Mucosa of stomach (tissue), 1 donor: ENCODE measurements at regions not wholly inside any gene's neighbourhood (a gene's known extent, or its start where the extent isn't known, plus 50 kb on each side); places are given as distances from the start of the nearest gene placed in this dataset.
"Not testable (repeated sequence)": the region's sequence is repeated elsewhere in the genome, so short reads cannot be mapped to it uniquely, and the experiment has no call there.

ENCODE experiments used
- H3K27me3 ChIP-seq: one replicate; pipeline ENCODE4 v1.7.0; 2013; ENCODE audit warnings: mild to moderate bottlenecking, low read length; ENCODE audit not compliant: control insufficient read depth, insufficient read depth
- H3K36me3 ChIP-seq: one replicate; pipeline ENCODE4 v1.7.0; 2013; ENCODE audit warnings: low read length; ENCODE audit not compliant: control insufficient read depth, insufficient read depth
- H3K4me1 ChIP-seq: one replicate; pipeline ENCODE4 v1.7.0; 2013; ENCODE audit warnings: mild to moderate bottlenecking, low read length; ENCODE audit not compliant: control insufficient read depth, insufficient read depth
- H3K4me3 ChIP-seq: one replicate; pipeline ENCODE4 v1.7.0; 2013; ENCODE audit warnings: low read length
- H3K9ac ChIP-seq: one replicate; pipeline ENCODE4 v1.7.0; 2013; ENCODE audit warnings: mild to moderate bottlenecking, low read length, moderate library complexity
- H3K9me3 ChIP-seq: one replicate; pipeline ENCODE4 v1.7.0; 2013; ENCODE audit warnings: mild to moderate bottlenecking, low read length, moderate library complexity; ENCODE audit not compliant: control insufficient read depth
- donor health status: Pancreatic carcinoma.

- Histone ChIP-seq H3K4me1 (no peaks in the 10 kb centered on the region), H3K4me3 (no peak overlapping the region), H3K36me3 (no peaks in the 10 kb centered on the region)
These were observed 171.6 kb downstream of the S1PR1 start for GRCh38 chr1:101408212-101409042.

GRCh38 chr1:101409102-101409501 lies 172.3 kb downstream of the S1PR1 start:
- no peaks in the 10 kb centered on the region for H3K27me3 ChIP-seq
- no peaks in the 10 kb centered on the region for H3K4me1 ChIP-seq
- H3K9me3 ChIP-seq = no peaks in the 10 kb centered on the region
- H3K4me3 ChIP-seq = no peak overlapping the region
- no peaks in the 10 kb centered on the region for H3K36me3 ChIP-seq
- H3K9ac ChIP-seq = no peak overlapping the region

More at GRCh38 chr1:101408212-101409042, 171.6 kb downstream of the S1PR1 start:
- Histone ChIP-seq H3K9me3 (no peaks in the 10 kb centered on the region), H3K27me3 (no peaks in the 10 kb centered on the region), H3K9ac (no peak overlapping the region)

GRCh38 chr1:101410048-101410878 lies 173.4 kb downstream of the S1PR1 start:
- Histone ChIP-seq H3K4me1 (no peaks in the 10 kb centered on the region), H3K9ac (no peak overlapping the region), H3K9me3 (no peaks in the 10 kb centered on the region), H3K36me3 (no peaks in the 10 kb centered on the region), H3K27me3 (no peaks in the 10 kb centered on the region), H3K4me3 (no peak overlapping the region)

GRCh38 chr1:101420406-101420805 lies 183.6 kb downstream of the S1PR1 start:
- Histone ChIP-seq H3K9me3 (no peaks in the 10 kb centered on the region), H3K27me3 (no peaks in the 10 kb centered on the region), H3K4me1 (no peaks in the 10 kb centered on the region), H3K4me3 (no peak overlapping the region), H3K9ac (no peak overlapping the region), H3K36me3 (no peaks in the 10 kb centered on the region)

- not testable (repeated sequence) for H3K27me3 ChIP-seq, H3K36me3 ChIP-seq, H3K4me1 ChIP-seq, H3K9me3 ChIP-seq, H3K9ac ChIP-seq, H3K4me3 ChIP-seq
These were observed 191.3 kb downstream of the S1PR1 start for GRCh38 chr1:101428083-101428482.

GRCh38 chr1:101428562-101428961 lies 191.7 kb downstream of the S1PR1 start:
- H3K27me3 ChIP-seq = no peaks in the 10 kb centered on the region
- H3K4me1 ChIP-seq = no peaks in the 10 kb centered on the region
- H3K9ac ChIP-seq = no peak overlapping the region
- no peak overlapping the region for H3K4me3 ChIP-seq
- no peaks in the 10 kb centered on the region for H3K9me3 ChIP-seq
- no peaks in the 10 kb centered on the region for H3K36me3 ChIP-seq

- Histone ChIP-seq H3K27me3 (no peaks in the 10 kb centered on the region), H3K9me3 (no peaks in the 10 kb centered on the region), H3K9ac (no peak overlapping the region), H3K4me3 (no peak overlapping the region), H3K36me3 (no peaks in the 10 kb centered on the region), H3K4me1 (no peaks in the 10 kb centered on the region)
These were observed 195.2 kb downstream of the S1PR1 start for GRCh38 chr1:101431956-101432510.

GRCh38 chr1:101435831-101436511 lies 199.2 kb downstream of the S1PR1 start:
- Histone ChIP-seq H3K4me1 (no peaks in the 10 kb centered on the region), H3K9me3 (no peaks in the 10 kb centered on the region), H3K4me3 (no peak overlapping the region), H3K27me3 (no peaks in the 10 kb centered on the region), H3K9ac (no peak overlapping the region), H3K36me3 (no peaks in the 10 kb centered on the region)

GRCh38 chr1:101437800-101438199 lies 201.0 kb downstream of the S1PR1 start:
- Histone ChIP-seq H3K4me3 (no peak overlapping the region), H3K36me3 (no peaks in the 10 kb centered on the region), H3K4me1 (no peaks in the 10 kb centered on the region), H3K9me3 (no peaks in the 10 kb centered on the region), H3K27me3 (no peaks in the 10 kb centered on the region), H3K9ac (no peak overlapping the region)

GRCh38 chr1:101438359-101438758 lies 201.5 kb downstream of the S1PR1 start:
- Histone ChIP-seq H3K36me3 (no peaks in the 10 kb centered on the region), H3K9me3 (no peaks in the 10 kb centered on the region), H3K4me3 (no peak overlapping the region), H3K9ac (no peak overlapping the region), H3K27me3 (no peaks in the 10 kb centered on the region), H3K4me1 (no peaks in the 10 kb centered on the region)

- H3K9ac ChIP-seq = no peak overlapping the region
These were observed 203.7 kb downstream of the S1PR1 start for GRCh38 chr1:101440485-101440884.

More at GRCh38 chr1:101440485-101440884, 203.7 kb downstream of the S1PR1 start:
- H3K9me3 ChIP-seq = no peaks in the 10 kb centered on the region
- no peaks in the 10 kb centered on the region for H3K4me1 ChIP-seq
- H3K4me3 ChIP-seq = no peak overlapping the region
- H3K27me3 ChIP-seq = no peaks in the 10 kb centered on the region
- H3K36me3 ChIP-seq = no peaks in the 10 kb centered on the region
